Breast epithelium (tissue), 3 donors: ENCODE measurements at regions not wholly inside any gene's neighbourhood (a gene's known extent, or its start where the extent isn't known, plus 50 kb on each side); places are given as distances from the start of the nearest gene placed in this dataset.

Experiments used
- POLR2A ChIP-seq: fragments of 450-650 bp; IDR thresholded peaks from one replicate; pipeline ENCODE4 v1.6.1; 2016; ENCODE audit warnings: antibody characterized with exemption, mild to moderate bottlenecking, moderate library complexity
- POLR2AphosphoS5 ChIP-seq, 3 donors: sonication (generic); formaldehyde crosslinking; IDR thresholded peaks; one replicate each; pipeline ENCODE4 v1.6.1; 2017; ENCODE audit warnings: antibody characterized with exemption in 3 of 3
- TF ChIP-seq, protein P1 (sequence below), 3 donors: fragments of 450-650 bp; IDR thresholded peaks; one replicate each; pipeline ENCODE4 v1.5.1; 2016 to 2017; ENCODE audit warnings: antibody characterized with exemption in 3 of 3, mild to moderate bottlenecking in 3 of 3, moderate library complexity in 3 of 3

DNA sequence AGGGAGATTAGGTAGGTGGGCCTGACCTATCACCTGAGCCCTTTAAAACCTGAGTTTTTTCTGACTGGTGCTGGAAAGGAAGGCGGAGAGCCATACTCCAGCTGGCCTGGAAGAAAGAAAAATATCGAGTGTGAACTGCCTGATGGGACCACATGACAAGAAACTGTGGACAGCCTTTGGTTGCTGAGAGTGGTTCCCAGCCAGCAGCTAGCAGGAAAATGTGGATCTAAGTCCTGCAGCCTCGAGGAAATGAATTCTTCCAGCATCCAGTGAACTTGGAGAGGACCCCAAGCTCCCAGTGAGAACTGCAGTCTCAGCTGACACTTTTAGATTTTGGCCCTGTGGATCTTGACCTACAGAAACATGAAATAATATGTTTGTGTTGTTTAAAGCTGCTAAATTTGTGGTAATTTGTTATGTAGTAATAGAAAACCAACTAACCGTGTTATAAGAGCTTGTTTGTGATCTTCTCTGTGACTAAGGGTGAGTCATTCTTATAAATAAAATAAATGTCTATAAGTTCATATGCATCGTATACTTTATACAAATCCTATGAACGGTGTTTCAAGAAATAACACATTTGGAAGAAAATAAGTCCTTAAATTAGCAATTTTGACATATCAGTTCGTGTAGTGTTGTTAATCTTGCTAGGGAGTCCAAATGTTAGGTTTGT is 359.6 kb downstream of the BMP4 start:
- TF ChIP-seq, protein P1, sequence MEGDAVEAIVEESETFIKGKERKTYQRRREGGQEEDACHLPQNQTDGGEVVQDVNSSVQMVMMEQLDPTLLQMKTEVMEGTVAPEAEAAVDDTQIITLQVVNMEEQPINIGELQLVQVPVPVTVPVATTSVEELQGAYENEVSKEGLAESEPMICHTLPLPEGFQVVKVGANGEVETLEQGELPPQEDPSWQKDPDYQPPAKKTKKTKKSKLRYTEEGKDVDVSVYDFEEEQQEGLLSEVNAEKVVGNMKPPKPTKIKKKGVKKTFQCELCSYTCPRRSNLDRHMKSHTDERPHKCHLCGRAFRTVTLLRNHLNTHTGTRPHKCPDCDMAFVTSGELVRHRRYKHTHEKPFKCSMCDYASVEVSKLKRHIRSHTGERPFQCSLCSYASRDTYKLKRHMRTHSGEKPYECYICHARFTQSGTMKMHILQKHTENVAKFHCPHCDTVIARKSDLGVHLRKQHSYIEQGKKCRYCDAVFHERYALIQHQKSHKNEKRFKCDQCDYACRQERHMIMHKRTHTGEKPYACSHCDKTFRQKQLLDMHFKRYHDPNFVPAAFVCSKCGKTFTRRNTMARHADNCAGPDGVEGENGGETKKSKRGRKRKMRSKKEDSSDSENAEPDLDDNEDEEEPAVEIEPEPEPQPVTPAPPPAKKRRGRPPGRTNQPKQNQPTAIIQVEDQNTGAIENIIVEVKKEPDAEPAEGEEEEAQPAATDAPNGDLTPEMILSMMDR (IDR thresholded peaks at IDR 0.05) = no peak
- TF ChIP-seq POLR2A = no peak
- no peak for TF ChIP-seq POLR2AphosphoS5 (IDR thresholded peaks at IDR 0.05)
